HepG2 (cell line): ENCODE measurements at regions not wholly inside any gene's neighbourhood (a gene's known extent, or its start where the extent isn't known, plus 50 kb on each side); places are given as distances from the start of the nearest gene placed in this dataset.

Experiments
- ATAC-seq: fragments of 200-7000 bp; cut with Tn5 transposase; 3 replicates; pipeline ENCODE4 v1.9.1; 2020; ENCODE audit warnings: mild to moderate bottlenecking, moderate library complexity
- BruUV-seq: library from RNA; stranded (reverse); fragments of 400-500 nt; replicated peaks from 2 replicates; lab custom pipeline; 2021; lab: Mats Ljungman, UMichigan
- CTCF ChIA-PET: fragments of 300-600 bp; formaldehyde crosslinking; extraction: SDS; loops from one replicate; lab custom pipeline; 2021; ENCODE audit warnings: low total read pairs, inconsistent platforms, low intra/inter-chr PET ratio; lab: Yijun Ruan, JAX
- POLR2A ChIA-PET: fragments of 350-600 bp; sonication (Branson Sonifier 250); formaldehyde crosslinking; loops from one replicate; lab custom pipeline; 2020; ENCODE audit warnings: antibody characterized with exemption, inconsistent platforms; lab: Yijun Ruan, JAX
- DNase-seq: peaks from one replicate; pipeline ENCODE4 v3.0.0-alpha.2; 2015; ENCODE audit warnings: low spot score
- FAIRE-seq: peaks from 3 replicates; lab custom pipeline; 2011; peaks lifted over from hg19 to GRCh38; lab: Jason Lieb, UNC
- H2AFZ ChIP-seq: one replicate; pipeline ENCODE4 v1.6.1; 2011; ENCODE audit warnings: low read length, inconsistent platforms
- H3K27ac ChIP-seq: fragments of 300-600 bp; 3 replicates; pipeline ENCODE4 v1.8.0; 2011; ENCODE audit warnings: mixed run types, mild to moderate bottlenecking, mixed read lengths, low read length, inconsistent platforms; ENCODE audit not compliant: insufficient read depth; ENCODE audit errors: extremely low read length
- H3K27me3 ChIP-seq, 2 experiments: fragments of 200-600 bp in 1 of 2; 2 replicates in 1 of 2; 3 replicates in 1 of 2; pipeline versions ENCODE4 v1.6.0 to v1.8.0; 2011; ENCODE audit warnings: low read length in 2 of 2, mild to moderate bottlenecking in 2 of 2, moderate library complexity in 2 of 2, inconsistent platforms in 1 of 2; ENCODE audit not compliant: insufficient read depth in 2 of 2, control insufficient read depth in 1 of 2
- H3K36me3 ChIP-seq, 2 experiments: fragments of 200-600 bp in 1 of 2; replicated peaks in 1 of 2; 2 replicates in 1 of 2; 3 replicates in 1 of 2; pipeline versions ENCODE4 v1.5.1 to v1.8.0; 2011; ENCODE audit warnings: low read length in 2 of 2, inconsistent platforms in 1 of 2; ENCODE audit not compliant: insufficient read depth in 2 of 2, control insufficient read depth in 1 of 2
- H3K4me1 ChIP-seq: 2 replicates; pipeline ENCODE4 v1.5.1; 2012; ENCODE audit warnings: low read length, inconsistent platforms; ENCODE audit not compliant: insufficient read depth
- H3K4me2 ChIP-seq: 2 replicates; pipeline ENCODE4 v1.6.0; 2011; ENCODE audit warnings: low read depth, low read length, inconsistent platforms
- H3K4me3 ChIP-seq, 3 experiments: fragments of 200-600 bp in 1 of 3; sonication (generic), shearing (Covaris generic) in 1 of 3; replicated peaks in 1 of 3; 2 replicates each; pipeline ENCODE4 v1.5.1; 2011 to 2016; ENCODE audit warnings: low read length in 3 of 3, inconsistent platforms in 2 of 3, low read depth in 2 of 3, mild to moderate bottlenecking in 2 of 3, control low read depth in 1 of 3, mixed read lengths in 1 of 3; ENCODE audit not compliant: insufficient read depth in 1 of 3
- H3K79me2 ChIP-seq: one replicate; pipeline ENCODE4 v1.6.1; 2011; ENCODE audit warnings: low read length, inconsistent platforms; ENCODE audit not compliant: insufficient read depth
- H3K9ac ChIP-seq: 2 replicates; pipeline ENCODE4 v1.6.0; 2011; ENCODE audit warnings: mild to moderate bottlenecking, low read depth, low read length, inconsistent platforms; ENCODE audit not compliant: insufficient read depth
- H3K9me3 ChIP-seq: 2 replicates; pipeline ENCODE4 v1.5.1; 2012; ENCODE audit warnings: mild to moderate bottlenecking, low read length
- H4K20me1 ChIP-seq: 2 replicates; pipeline ENCODE4 v1.6.0; 2011; ENCODE audit warnings: inconsistent platforms, mild to moderate bottlenecking, low read length, moderate library complexity; ENCODE audit not compliant: insufficient read depth
- DNMT1 ChIP-seq: sonication (generic); formaldehyde crosslinking; IDR thresholded peaks from 2 replicates; pipeline ENCODE4 v1.5.1; 2020; ENCODE audit warnings: mild to moderate bottlenecking, missing genetic modification reagents
- FLYWCH1 ChIP-seq: sonication (generic); formaldehyde crosslinking; IDR thresholded peaks from 2 replicates; pipeline ENCODE4 v1.8.1; 2023; ENCODE audit warnings: mild to moderate bottlenecking, missing genetic modification reagents
- HNRNPH1 ChIP-seq: fragments of 200-400 bp; formaldehyde crosslinking; optimal IDR thresholded peaks from 2 replicates; pipeline ENCODE3; 2017; ENCODE audit warnings: mild to moderate bottlenecking, low read depth, low read length
- KAT7 ChIP-seq: IDR thresholded peaks from 2 replicates; pipeline ENCODE4 v1.6.1; 2018; ENCODE audit warnings: borderline replicate concordance, missing compliant biosample characterization
- SP140L ChIP-seq: sonication (generic); formaldehyde crosslinking; IDR thresholded peaks from 2 replicates; pipeline ENCODE4 v1.4.0; 2020; ENCODE audit warnings: missing genetic modification reagents, borderline replicate concordance
- SRF ChIP-seq: IDR thresholded peaks from 2 replicates; pipeline ENCODE4 v1.6.1; 2011; ENCODE audit warnings: mild to moderate bottlenecking, low read depth, low read length, moderate library complexity
- ZBTB1 ChIP-seq: sonication (generic); formaldehyde crosslinking; IDR thresholded peaks from 2 replicates; pipeline ENCODE4 v1.4.0; 2020; ENCODE audit warnings: missing genetic modification reagents, borderline replicate concordance
- ZNF343 ChIP-seq: sonication (generic); formaldehyde crosslinking; IDR thresholded peaks from 2 replicates; pipeline ENCODE4 v1.4.0; 2020; ENCODE audit warnings: mild to moderate bottlenecking, missing genetic modification reagents
- WGBS: methylation state at CpG from one replicate; pipeline ENCODE4 v1.1.6; 2017; ENCODE audit warnings: low lambda C conversion rate; 5-methylcytosine and 5-hydroxymethylcytosine counted together
- in situ Hi-C: cut with HindIII; loops from 2 replicates; pipeline ENCODE4 v1.10.0; 2017; ENCODE audit warnings: low pct_unique_long_range_greater_than_20kb; ENCODE audit not compliant: extremely low pct_ligation_motif_present
- intact Hi-C: fragments of 100-400 bp; cut with micrococcal nuclease; formaldehyde crosslinking; loops from one replicate; pipeline ENCODE4 v1.10.0; 2022; ENCODE audit not compliant: unreplicated experiment
- TF ChIP-seq, protein P1 (sequence below), 2 experiments: sonication (generic) in 1 of 2; formaldehyde crosslinking in 1 of 2; IDR thresholded peaks; 2 replicates each; pipeline versions ENCODE4 v1.4.0 to v1.6.1; 2018 to 2020; ENCODE audit warnings: missing genetic modification reagents in 2 of 2, borderline replicate concordance in 1 of 2, low read depth in 1 of 2, mild to moderate bottlenecking in 1 of 2, missing biosample characterization in 1 of 2
- TF ChIP-seq, protein P2 (sequence below), 2 experiments: fragments of 450-650 bp in 1 of 2; sonication (generic) in 1 of 2; formaldehyde crosslinking; IDR thresholded peaks; 2 replicates each; pipeline versions ENCODE4 v1.5.0 to v1.8.0; 2020 to 2022; ENCODE audit warnings: mild to moderate bottlenecking in 1 of 2, missing genetic modification reagents in 1 of 2
- TF ChIP-seq, protein P3 (sequence below): sonication (generic); formaldehyde crosslinking; IDR thresholded peaks from 2 replicates; pipeline ENCODE4 v1.9.0; 2021; ENCODE audit warnings: mild to moderate bottlenecking, missing genetic modification reagents
- TF ChIP-seq, protein P4 (sequence below): sonication (generic); formaldehyde crosslinking; conservative IDR thresholded peaks from 2 replicates; pipeline ENCODE4 v1.8.0; 2022; ENCODE audit warnings: low read depth, missing genetic modification reagents

DNA sequence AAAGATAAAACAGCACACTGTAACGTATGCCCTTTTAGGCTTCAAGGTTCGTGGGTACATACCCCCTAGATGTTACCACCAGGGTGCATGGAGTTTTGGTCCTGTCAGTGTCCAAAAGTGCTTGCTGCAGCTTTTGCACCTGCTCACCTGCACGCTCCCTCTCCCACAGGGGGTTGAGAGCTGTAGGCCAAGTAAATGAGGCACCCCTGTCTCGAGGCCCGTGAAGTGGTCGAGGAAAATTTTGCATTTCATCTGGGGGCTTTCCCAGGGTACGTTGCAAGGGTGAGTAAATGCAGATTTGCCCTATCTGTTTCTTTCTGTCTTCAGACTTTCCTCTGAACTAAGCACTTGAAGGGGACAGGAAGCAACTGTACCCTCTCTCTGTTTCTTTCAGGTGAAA, 136.0 kb downstream of the THBS2 start (continued):
- TF ChIP-seq, protein P1, sequence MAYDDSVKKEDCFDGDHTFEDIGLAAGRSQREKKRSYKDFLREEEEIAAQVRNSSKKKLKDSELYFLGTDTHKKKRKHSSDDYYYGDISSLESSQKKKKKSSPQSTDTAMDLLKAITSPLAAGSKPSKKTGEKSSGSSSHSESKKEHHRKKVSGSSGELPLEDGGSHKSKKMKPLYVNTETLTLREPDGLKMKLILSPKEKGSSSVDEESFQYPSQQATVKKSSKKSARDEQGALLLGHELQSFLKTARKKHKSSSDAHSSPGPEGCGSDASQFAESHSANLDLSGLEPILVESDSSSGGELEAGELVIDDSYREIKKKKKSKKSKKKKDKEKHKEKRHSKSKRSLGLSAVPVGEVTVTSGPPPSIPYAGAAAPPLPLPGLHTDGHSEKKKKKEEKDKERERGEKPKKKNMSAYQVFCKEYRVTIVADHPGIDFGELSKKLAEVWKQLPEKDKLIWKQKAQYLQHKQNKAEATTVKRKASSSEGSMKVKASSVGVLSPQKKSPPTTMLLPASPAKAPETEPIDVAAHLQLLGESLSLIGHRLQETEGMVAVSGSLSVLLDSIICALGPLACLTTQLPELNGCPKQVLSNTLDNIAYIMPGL (CRISPR knock-in tag; IDR thresholded peaks at IDR 0.05; ENCODE audit: borderline replicate concordance in 1 of 2, low read depth in 1 of 2) = no peak
- TF ChIP-seq, protein P2, sequence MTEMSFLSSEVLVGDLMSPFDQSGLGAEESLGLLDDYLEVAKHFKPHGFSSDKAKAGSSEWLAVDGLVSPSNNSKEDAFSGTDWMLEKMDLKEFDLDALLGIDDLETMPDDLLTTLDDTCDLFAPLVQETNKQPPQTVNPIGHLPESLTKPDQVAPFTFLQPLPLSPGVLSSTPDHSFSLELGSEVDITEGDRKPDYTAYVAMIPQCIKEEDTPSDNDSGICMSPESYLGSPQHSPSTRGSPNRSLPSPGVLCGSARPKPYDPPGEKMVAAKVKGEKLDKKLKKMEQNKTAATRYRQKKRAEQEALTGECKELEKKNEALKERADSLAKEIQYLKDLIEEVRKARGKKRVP (CRISPR knock-in tag; IDR thresholded peaks at IDR 0.05) = no peak
- TF ChIP-seq ZBTB1 (CRISPR knock-in tag) (no peak), SRF (no peak), DNMT1 (CRISPR knock-in tag) (no peak), FLYWCH1 (no peak), ZNF343 (CRISPR knock-in tag) (no peak)

DNA sequence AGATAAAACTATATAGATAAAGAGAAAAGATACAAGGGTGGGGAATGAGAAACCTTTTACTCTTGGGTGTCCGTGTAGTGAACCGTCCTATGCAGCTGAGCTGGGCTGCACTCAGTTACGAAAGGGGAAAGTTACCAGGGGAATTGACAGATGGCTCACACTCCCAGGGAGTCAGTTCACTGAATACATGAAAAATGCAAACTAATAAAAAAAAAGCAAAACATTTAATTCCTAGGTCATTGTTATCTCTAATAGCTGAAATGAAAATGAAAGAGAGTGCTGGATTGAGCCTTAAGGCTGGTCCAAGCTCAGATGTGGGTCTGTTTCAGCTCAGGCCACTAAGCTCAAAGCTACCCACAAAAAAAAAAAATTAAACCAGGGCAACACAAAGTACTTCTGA, 138.0 kb downstream of the THBS2 start:
- POLR2A ChIA-PET = no interaction called here
- in situ Hi-C loops = no loop called here
- Histone ChIP-seq H3K36me3 (no peaks in the 10 kb centered on the region), H3K4me2 (no peak overlapping the region), H3K9ac (no peak overlapping the region), H3K27ac (no peak overlapping the region), H3K27me3 (peaks cover 0 to 22% of the 10 kb centered on the region in 2 experiments; a peak in 2 of 5 replicates), H4K20me1 (no peaks in the 10 kb centered on the region), H3K4me1 (no peaks in the 10 kb centered on the region), H3K4me3 (no peak overlapping the region), H3K9me3 (no peaks in the 10 kb centered on the region), H3K79me2 (no peaks in the 10 kb centered on the region), H2AFZ (no peak overlapping the region)
- CTCF ChIA-PET = no interaction called here
- ATAC-seq (no peak), DNase-seq (no peak), FAIRE-seq (no peak)
- BruUV-seq = no TSS peak
- 3% methylated on average over 3 of the region's 3 CpGs for WGBS
- intact Hi-C loops = no loop called here
- TF ChIP-seq SP140L (CRISPR knock-in tag) = no peak
- no peak for TF ChIP-seq KAT7 (CRISPR knock-in tag)
- TF ChIP-seq HNRNPH1 = no peak
- TF ChIP-seq, protein P3, sequence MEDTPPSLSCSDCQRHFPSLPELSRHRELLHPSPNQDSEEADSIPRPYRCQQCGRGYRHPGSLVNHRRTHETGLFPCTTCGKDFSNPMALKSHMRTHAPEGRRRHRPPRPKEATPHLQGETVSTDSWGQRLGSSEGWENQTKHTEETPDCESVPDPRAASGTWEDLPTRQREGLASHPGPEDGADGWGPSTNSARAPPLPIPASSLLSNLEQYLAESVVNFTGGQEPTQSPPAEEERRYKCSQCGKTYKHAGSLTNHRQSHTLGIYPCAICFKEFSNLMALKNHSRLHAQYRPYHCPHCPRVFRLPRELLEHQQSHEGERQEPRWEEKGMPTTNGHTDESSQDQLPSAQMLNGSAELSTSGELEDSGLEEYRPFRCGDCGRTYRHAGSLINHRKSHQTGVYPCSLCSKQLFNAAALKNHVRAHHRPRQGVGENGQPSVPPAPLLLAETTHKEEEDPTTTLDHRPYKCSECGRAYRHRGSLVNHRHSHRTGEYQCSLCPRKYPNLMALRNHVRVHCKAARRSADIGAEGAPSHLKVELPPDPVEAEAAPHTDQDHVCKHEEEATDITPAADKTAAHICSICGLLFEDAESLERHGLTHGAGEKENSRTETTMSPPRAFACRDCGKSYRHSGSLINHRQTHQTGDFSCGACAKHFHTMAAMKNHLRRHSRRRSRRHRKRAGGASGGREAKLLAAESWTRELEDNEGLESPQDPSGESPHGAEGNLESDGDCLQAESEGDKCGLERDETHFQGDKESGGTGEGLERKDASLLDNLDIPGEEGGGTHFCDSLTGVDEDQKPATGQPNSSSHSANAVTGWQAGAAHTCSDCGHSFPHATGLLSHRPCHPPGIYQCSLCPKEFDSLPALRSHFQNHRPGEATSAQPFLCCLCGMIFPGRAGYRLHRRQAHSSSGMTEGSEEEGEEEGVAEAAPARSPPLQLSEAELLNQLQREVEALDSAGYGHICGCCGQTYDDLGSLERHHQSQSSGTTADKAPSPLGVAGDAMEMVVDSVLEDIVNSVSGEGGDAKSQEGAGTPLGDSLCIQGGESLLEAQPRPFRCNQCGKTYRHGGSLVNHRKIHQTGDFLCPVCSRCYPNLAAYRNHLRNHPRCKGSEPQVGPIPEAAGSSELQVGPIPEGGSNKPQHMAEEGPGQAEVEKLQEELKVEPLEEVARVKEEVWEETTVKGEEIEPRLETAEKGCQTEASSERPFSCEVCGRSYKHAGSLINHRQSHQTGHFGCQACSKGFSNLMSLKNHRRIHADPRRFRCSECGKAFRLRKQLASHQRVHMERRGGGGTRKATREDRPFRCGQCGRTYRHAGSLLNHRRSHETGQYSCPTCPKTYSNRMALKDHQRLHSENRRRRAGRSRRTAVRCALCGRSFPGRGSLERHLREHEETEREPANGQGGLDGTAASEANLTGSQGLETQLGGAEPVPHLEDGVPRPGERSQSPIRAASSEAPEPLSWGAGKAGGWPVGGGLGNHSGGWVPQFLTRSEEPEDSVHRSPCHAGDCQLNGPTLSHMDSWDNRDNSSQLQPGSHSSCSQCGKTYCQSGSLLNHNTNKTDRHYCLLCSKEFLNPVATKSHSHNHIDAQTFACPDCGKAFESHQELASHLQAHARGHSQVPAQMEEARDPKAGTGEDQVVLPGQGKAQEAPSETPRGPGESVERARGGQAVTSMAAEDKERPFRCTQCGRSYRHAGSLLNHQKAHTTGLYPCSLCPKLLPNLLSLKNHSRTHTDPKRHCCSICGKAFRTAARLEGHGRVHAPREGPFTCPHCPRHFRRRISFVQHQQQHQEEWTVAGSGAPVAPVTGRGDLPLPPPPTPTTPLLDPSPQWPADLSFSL = no peak
- TF ChIP-seq, protein P4, sequence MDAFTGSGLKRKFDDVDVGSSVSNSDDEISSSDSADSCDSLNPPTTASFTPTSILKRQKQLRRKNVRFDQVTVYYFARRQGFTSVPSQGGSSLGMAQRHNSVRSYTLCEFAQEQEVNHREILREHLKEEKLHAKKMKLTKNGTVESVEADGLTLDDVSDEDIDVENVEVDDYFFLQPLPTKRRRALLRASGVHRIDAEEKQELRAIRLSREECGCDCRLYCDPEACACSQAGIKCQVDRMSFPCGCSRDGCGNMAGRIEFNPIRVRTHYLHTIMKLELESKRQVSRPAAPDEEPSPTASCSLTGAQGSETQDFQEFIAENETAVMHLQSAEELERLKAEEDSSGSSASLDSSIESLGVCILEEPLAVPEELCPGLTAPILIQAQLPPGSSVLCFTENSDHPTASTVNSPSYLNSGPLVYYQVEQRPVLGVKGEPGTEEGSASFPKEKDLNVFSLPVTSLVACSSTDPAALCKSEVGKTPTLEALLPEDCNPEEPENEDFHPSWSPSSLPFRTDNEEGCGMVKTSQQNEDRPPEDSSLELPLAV (CRISPR knock-in tag) = no peak
